ENCODE measurements at regions not wholly inside any gene's neighbourhood (a gene's known extent, or its start where the extent isn't known, plus 50 kb on each side); places are given as distances from the start of the nearest gene placed in this dataset.

- 33% methylated on average over 9 of the region's 10 CpGs for WGBS (ENCODE audit: insufficient coverage, low coverage, low lambda C conversion rate, missing lambda C conversion rate)
- Histone ChIP-seq H3K27ac (peak overlapping the region; percentile 44 to 57 (median 47)), H3K4me3 (no peak overlapping the region), H3K27me3 (no peaks in the 10 kb centered on the region), H3K36me3 (no peaks in the 10 kb centered on the region), H3K4me1 (peaks cover 0 to 10% (median 4%) of the 10 kb centered on the region in 4 donors), H3K9me3 (no peaks in the 10 kb centered on the region)
- DNase-seq (no peak), ATAC-seq (peak; percentile 80 to 85 (median 82))
- TF ChIP-seq CTCF (IDR thresholded peaks at IDR 0.05) (no peak), POLR2A (IDR thresholded peaks at IDR 0.05) (peak; percentile 17)
- intact Hi-C loops (cut with DNase I) = no loop called here
These were observed 61.1 kb upstream of the IRF2BP2 start for GRCh38 chr1:234670967-234671626.

- H3K9me3 ChIP-seq = no peaks in the 10 kb centered on the region
- no peak for TF ChIP-seq CTCF (IDR thresholded peaks at IDR 0.05)
- no peak for TF ChIP-seq POLR2A (IDR thresholded peaks at IDR 0.05)
- 94% methylated on average over 1 of the region's 1 CpG for WGBS (ENCODE audit: insufficient coverage, low coverage, low lambda C conversion rate, missing lambda C conversion rate)
- ATAC-seq = no peak
- no peaks in the 10 kb centered on the region for H3K27me3 ChIP-seq
- H3K4me3 ChIP-seq = no peak overlapping the region
- no peak for DNase-seq
- intact Hi-C loops (cut with DNase I) = no loop called here
- peaks cover 0 to 10% (median 4%) of the 10 kb centered on the region in 4 donors for H3K4me1 ChIP-seq
- no peaks in the 10 kb centered on the region for H3K36me3 ChIP-seq
- H3K27ac ChIP-seq = no peak overlapping the region
These were observed 59.5 kb upstream of the IRF2BP2 start for GRCh38 chr1:234669499-234669898.

- Histone ChIP-seq H3K36me3 (no peaks in the 10 kb centered on the region), H3K4me1 (peaks cover 0 to 10% (median 4%) of the 10 kb centered on the region in 4 donors), H3K9me3 (no peaks in the 10 kb centered on the region), H3K4me3 (no peak overlapping the region), H3K27me3 (no peaks in the 10 kb centered on the region), H3K27ac (no peak overlapping the region)
- ATAC-seq = no peak
- no peak for DNase-seq
- 79% methylated on average over 4 of the region's 5 CpGs for WGBS (ENCODE audit: insufficient coverage, low coverage, low lambda C conversion rate, missing lambda C conversion rate)
- TF ChIP-seq CTCF (IDR thresholded peaks at IDR 0.05) = no peak
- TF ChIP-seq POLR2A (IDR thresholded peaks at IDR 0.05) = no peak
- intact Hi-C loops (cut with DNase I) = no loop called here
These were observed 58.6 kb upstream of the IRF2BP2 start for GRCh38 chr1:234668577-234668955.

- 94% methylated on average over 2 of the region's 2 CpGs for WGBS (ENCODE audit: insufficient coverage, low coverage, low lambda C conversion rate, missing lambda C conversion rate)
- DNase-seq = no peak
- intact Hi-C loops (cut with DNase I) = no loop called here
- Histone ChIP-seq H3K4me1 (peaks cover 0 to 10% (median 4%) of the 10 kb centered on the region in 4 donors), H3K27me3 (no peaks in the 10 kb centered on the region), H3K27ac (no peak overlapping the region), H3K9me3 (no peaks in the 10 kb centered on the region), H3K4me3 (no peak overlapping the region), H3K36me3 (no peaks in the 10 kb centered on the region)
- ATAC-seq = no peak
- no peak for TF ChIP-seq CTCF (IDR thresholded peaks at IDR 0.05)
- no peak for TF ChIP-seq POLR2A (IDR thresholded peaks at IDR 0.05)
These were observed 57.9 kb upstream of the IRF2BP2 start for GRCh38 chr1:234667600-234668576.
